ENCODE measurements at regions not wholly inside any gene's neighbourhood (a gene's known extent, or its start where the extent isn't known, plus 50 kb on each side); places are given as distances from the start of the nearest gene placed in this dataset.

GRCh38 chrX:46236411-46236810 lies 308.8 kb downstream of the ZNF674 start:
- TF ChIP-seq CTCF (IDR thresholded peaks at IDR 0.05; ENCODE audit: low read depth, low read length) (no peak), POLR2A (IDR thresholded peaks at IDR 0.05; ENCODE audit: extremely low read depth, insufficient read length) (no peak)

Measured in NB4 (cell line).